Activated CD8-positive, alpha-beta memory T cell treated with anti-CD3 and anti-CD28 coated beads, Interleukin-2, amount 50 U/mL, for 1 hour (primary cell): ENCODE measurements at regions not wholly inside any gene's neighbourhood (a gene's known extent, or its start where the extent isn't known, plus 50 kb on each side); places are given as distances from the start of the nearest gene placed in this dataset.
"Not testable (repeated sequence)": the region's sequence is repeated elsewhere in the genome, so short reads cannot be mapped to it uniquely, and the experiment has no call there.

Source experiments
- DNase-seq: peaks from one replicate; pipeline ENCODE4 v3.0.0-alpha.2; 2020; ENCODE audit errors: extremely low read depth

DNA sequence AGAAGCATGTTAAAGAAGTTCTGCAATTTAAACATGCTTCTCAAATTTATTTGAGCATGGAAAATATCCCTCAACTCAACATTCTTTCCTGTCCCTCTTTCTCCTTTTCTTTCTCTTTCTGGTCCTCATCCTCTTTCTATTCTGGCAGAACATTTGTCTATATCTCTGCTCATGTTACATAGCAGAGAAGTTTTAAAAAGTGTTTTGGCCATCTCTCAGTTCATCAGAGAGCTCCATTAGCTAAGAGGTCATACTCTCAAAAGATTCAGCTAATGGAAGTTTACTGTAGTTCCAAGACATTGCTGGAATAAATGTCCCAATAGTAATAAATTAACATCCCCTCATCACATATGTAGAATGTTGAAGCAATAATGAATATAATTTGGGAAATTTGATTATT is 53.5 kb downstream of the XCL2 start:
- DNase-seq = no peak

DNA sequence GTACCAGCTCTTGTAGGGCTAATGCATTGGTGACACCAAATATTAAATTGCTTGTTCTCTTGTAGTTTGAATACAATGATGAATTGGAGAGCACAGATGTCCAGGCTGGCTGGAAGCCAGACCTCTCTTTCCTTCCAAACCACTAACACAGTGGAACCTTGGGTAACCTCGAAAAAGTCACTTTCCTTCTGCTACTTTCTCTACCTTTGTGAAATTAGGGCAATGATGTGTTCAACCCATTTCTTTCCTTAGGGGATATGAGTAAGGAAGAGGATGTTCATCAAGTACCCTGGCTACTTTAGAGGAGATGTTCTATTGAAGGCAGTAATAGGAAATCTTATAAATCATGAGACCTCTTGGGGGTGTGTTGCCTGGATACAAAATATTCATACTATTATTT is 55.7 kb downstream of the XCL2 start:
- no peak for DNase-seq

DNA sequence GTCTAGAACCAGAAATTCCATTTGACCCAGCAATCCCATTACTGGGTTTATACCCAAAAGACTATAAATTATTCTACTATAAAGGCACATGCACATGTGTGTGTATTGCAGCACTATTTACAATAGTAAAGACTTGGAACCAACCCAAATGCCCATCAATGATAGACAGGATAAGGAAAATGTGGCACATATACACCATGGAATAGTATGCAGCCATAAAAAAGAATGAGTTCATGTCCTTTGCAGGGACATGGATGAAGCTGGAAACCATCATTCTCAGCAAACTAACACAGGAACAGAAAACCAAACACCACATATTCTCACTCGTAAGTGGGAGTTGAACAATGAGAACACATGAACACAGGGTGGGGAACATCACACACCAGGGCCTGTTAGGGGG is 57.0 kb downstream of the XCL2 start:
- not testable (repeated sequence) for DNase-seq

DNA sequence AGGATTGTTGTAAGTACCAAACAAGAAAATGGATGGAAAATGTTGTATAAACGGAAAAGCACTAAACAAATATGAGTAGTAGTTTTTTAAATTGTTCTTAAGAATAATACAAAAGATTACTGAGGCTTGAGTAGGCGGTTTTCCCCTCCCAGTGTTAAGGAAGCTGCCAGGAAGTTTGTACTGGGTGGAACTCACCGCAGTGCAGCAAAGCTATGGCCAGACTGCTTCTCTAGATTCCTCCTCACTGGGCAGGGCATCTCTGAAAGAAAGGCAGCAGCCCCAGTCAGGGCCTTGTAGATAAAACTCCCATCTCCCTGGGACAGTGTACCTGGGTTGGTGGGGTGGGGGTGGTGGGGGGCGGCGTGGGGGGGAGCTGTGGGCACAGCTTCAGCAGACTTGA is 58.7 kb downstream of the XCL2 start:
- no peak for DNase-seq

DNA sequence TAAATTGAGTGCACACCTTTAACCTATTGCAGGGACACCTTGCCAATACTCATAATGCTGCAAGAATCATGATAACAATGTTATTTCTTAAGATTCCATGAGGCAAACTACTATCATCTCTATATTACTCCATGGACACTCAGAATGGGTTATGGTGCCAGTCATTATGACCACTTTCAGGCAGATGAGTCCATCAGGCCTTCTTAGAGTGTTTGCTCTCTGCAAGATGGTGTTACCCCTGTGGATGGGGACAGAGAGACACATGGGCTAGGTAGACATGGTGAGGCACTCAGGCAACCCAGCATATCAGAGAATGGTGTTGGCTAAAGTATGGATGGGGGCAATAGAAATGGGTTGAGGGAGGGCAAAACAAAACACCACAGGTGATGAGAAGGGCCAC is 59.7 kb downstream of the XCL2 start:
- no peak for DNase-seq

DNA sequence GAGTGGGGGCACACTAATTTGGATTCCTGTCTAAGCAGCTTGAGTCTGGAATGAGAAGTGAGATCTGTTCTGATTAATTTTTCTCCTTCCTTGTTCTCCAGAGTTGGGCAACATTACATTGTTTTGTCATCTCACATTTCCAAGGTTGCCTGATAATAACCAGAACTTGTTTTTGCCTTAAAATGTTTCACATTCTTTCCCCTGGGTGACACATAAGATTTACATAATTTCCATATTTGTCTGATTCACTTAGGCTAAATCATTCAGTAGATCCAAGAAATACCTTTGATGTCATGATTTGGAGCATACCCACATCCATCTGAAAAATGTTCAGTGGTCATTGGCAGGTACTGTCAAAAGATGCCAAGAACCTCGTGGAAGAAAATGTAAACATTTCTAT is 60.3 kb downstream of the XCL2 start:
- no peak for DNase-seq

DNA sequence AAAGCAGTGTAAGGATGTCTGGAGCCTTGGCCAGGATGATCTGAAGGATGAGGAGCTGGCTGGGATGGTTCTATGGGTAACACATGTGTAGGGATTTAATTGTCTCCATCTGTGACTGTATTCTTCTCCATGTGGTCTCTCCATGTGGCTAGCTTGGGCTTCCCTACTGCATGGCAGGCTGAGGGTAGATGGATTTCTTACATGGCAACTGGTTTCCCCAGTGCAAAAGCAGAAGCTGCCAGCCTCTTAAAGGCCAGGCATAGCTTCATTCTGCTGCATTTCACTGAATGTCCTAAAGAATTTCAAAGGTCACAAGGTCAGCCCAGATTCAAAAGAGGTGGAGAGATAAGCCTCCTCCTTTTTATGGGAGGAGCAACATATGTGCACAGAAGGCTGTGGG is 61.7 kb downstream of the XCL2 start:
- DNase-seq = no peak

DNA sequence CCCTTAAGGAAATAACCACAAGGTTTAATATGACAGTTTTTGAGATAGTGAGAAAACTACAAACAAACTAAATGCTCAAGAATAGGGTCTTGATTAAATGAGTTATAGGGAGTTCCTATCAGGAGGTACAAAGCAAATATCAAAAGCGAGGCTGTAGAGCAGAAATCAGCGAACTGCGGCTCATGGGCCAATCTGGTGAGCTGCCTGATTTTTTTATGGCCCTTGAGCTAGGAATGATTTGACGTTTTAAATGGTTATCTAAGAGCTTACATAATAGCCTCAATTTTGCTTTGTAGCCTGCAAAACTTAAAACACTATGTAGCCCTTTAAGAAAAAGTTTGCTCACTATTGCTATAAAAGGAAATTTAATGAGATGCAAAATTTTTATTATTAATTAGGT is 62.2 kb downstream of the XCL2 start:
- no peak for DNase-seq

DNA sequence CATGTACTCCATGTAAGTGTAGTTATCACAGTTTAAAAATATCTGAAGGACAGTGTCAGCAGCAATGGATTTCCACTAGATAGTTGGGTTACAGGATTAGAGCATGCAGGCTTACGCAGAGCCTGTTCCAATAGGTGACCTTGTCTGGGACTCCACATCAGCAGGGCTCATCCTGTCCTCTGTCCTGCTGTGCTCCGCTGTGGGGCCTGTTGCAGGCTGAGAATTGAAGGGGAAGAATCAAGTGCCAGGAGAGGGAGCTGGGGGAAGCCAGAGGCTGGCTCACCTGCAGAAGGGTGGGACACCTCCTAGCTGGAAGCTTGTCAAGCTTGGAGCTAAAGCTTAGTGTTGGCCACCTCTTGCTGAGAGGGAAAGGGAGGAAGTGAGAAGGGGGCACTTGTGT is 62.8 kb downstream of the XCL2 start:
- no peak for DNase-seq

DNA sequence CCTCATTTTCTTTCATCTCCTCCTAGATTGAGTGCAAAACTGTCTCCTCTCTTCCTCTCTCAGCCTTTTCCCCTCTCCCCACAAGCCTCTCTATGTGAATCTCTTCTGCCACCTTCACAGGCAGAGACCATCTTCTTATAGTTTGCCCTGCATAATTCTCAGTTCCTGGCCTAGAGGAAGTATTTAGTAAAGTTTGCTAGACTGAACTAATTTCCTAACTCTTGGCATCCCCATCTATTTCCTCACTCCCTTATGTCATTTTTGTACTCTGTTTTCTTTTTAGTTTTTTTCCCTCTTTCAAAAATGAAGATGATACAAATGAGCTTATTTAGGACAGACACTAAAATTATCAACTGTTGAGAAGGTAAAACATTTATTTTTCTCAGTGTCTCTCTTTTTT is 66.0 kb downstream of the XCL2 start:
- no peak for DNase-seq

DNA sequence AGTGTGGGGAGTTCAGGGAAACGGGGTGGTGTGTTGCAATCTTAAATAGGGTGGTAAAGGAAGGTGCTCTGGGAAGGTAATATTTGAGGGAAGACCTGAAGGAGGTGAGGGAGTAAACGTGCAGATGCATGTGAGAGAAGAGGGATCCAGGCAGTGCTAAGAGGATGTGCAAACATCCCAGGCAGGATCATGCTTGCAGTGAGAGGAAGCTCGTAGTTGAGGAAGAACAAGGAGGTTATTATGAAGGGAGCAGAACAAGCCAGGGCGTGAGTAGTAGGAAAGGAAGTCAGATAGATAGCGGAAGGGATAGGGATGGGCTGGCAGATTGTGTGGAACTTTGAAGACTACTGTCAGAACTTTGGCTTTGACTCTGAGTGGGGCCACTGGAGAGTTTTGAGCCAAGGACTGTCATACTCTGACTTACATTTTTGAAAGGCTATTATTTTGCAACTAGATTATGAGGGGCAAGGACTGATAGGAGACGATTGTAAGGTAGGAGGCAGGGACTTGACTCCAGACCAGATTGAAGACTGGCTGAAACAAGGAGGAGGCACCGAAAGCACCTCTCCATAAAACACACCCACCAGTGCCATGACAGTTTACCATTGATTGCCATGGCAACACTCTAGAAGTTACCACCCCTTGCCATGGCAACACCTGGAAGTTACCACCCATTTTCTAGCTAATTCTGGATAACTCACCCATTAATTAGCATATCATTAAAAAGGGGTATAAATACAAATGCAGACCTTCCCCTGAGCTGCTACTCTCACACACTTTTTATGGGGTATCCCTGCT is 67.0 kb downstream of the XCL2 start:
- no peak for DNase-seq

DNA sequence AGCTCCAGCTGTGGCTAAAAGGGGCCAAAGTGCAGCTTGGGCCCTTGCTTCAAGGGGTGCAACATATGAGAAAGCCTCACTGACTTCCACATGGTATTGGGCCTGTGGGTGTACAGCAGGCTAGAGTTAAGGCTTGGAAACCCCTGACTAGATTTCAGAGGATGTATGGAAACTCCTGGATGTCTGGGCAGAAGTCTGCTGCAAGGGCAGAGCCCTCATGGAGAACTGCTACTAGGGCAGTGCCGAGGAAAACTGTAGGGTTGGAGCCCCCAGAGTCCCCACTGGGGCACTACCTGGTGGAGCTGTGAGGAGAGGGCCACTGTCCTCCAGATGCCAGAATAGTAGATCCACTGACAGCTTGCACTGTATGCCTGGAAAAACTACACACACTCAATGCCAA is 69.5 kb downstream of the XCL2 start:
- DNase-seq = no peak

DNA sequence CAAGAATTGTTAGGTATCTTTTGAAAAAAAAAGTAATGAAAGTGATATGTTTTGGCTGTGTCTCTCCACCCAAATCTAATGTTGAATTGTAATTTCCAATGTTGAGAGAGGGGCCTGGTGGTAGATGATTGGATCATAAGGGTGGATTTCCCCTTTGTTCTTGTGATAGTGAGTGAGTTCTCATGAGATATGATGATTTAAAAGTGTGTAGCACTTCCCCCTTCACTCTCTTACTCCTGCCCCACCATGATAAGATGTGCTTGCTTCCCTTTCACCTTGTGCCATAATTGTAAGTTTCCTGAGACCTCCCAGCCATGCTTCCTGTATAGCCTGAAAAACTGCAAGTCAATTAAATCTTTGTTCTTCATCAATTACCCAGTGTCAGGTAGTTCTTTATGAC is 70.7 kb downstream of the XCL2 start:
- DNase-seq = no peak

DNA sequence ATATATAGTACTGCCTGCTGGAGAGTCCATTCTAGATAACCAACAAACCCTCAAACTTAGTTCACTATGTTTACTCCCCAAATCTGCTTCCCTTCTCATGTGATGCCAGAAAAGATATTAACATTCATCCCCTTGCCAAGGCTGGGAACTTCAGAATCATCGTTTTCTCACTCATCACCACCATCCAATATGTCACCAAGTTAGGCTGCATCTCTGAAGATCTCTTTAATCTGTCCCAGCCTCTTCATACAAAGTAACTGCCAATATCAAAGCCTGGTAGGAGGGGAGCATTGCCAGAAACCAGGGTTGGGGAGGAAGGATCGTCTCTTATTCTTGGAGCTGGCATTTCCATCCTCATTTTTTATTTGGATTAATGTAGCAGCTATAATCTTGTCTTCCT is 71.6 kb downstream of the XCL2 start:
- DNase-seq = no peak

DNA sequence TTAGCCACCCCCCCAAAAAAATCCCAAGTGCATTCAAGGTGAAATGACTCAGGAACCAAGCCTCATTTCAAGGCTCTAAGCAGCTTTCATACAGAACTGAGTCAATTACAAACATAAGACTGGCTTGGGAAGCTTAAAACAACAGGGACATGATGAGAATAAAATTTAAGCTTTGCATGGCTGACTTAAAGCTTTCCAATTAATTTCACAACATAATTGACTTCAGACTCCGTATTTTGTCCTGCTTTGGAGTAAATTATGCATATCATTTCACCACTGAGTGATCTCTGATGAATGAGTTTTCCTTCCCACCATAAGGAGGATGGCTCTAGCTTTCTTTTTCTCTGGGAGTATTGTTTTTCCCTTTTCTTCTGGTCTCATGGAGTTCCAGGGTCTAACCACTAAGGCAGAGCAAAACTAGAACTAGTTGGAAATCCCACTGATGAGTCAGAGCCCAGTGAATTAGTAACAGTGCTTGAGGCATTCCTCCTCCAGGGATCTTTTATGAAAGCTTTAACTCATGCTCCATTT is 72.8 kb downstream of the XCL2 start:
- no peak for DNase-seq

DNA sequence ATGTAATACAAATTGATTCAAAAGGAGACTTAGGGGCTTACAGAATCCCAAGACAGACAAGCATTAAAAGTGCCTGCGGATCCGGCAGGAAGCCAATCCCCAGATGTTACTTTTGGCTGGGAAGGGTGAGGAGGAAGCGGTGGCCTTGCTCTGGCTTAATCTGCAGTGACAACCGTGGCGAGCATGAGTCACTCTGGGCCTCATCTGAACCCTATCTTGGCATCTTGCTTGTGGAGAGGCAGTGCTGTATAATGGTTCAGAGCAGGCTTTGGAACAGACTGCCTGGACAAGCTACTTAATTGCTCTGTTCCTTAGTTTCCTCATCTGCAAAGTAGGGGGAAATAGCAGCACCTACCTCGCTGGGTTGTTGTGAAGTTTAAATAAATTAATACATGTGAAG is 74.1 kb downstream of the XCL2 start:
- no peak for DNase-seq

DNA sequence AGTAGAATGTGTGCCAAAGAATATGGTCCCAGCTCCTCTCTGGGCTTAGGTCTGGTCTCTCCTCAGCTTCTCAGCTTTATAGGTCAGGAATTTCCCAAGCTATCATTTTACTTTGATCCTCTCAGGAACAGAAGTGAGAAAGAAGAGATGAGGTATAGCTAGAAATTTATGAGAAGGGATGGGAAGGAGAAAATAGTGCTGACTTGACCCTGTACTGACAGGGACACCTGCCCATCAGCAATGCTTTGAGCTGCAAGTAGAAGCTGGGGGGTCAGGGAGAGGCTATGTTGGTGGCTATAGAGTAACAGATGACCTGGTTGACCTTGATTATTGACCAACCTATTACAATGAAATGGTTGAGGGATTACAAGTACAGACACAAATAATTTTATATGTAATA is 75.0 kb downstream of the XCL2 start:
- no peak for DNase-seq

DNA sequence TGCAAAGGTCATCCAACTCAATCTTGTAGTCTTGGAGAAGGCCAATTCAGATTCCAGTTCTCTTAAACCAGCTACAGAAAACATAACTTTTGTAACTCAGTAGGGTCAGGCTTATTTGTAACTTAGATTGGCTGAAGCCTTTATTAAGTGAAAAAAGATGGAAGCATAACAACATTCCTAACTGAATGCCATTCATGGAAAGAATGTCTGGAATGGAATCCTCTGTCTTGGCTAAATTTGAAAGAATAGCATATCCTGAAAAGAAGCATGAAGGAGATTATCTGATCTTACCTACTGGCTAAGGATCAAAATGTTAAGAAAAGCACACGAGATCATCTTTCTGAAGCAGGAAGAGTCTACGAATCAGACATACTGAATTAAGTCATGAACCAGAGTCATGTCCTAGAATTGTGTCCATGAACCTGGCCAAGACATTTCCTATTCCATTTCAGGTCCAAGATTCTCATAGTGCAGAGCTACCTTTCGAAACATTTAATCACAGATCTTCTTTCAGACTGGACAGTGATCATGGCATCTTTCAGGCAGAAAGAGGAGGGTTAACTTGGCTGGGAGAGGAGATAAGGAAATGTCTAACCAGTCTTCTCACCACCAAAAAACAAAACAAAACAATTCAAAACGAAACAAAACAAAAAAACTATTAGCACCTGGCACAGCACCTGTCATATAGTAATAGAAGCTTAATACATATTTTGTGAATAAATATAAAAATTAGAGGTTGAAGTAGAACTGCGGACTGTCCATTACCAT is 75.6 kb downstream of the XCL2 start:
- DNase-seq = no peak

DNA sequence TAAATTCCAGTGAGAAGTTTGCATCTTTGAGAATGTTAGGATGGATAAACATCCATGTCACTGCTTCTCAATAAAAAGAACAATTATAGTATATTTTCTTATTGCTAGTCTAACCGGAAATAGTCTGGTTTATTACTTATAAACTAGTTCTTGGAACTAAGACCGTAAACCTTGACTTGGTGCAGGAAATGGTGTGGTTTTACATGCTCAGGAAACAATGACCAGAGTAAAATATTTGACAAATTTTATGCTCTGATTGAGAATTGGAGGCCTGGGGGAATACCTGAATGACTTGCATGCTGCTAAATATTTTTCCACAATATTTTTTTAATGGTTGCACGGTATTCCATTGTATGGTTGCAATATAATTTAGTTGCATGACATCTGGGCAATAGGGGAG is 76.3 kb downstream of the XCL2 start:
- no peak for DNase-seq

DNA sequence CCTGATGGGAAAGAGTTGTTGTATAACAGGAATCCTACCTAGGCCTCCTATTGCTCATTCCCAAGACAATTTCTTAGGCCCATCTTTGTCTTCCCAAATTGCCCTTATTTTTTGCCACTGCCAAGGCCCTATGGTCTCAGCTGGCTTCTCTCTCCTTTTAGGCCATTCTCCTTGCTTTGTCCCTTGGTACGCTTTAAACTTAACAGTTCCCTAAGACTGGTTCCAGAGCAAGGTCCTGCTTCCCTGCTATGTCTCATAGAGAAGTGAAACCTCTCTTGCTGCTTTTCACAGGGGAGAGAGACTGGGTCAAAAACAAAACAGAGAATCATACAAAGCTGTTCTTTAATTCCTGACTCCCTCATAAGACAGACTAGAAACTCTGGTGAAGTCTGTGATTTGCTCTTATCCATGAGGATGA is 77.1 kb downstream of the XCL2 start:
- no peak for DNase-seq

DNA sequence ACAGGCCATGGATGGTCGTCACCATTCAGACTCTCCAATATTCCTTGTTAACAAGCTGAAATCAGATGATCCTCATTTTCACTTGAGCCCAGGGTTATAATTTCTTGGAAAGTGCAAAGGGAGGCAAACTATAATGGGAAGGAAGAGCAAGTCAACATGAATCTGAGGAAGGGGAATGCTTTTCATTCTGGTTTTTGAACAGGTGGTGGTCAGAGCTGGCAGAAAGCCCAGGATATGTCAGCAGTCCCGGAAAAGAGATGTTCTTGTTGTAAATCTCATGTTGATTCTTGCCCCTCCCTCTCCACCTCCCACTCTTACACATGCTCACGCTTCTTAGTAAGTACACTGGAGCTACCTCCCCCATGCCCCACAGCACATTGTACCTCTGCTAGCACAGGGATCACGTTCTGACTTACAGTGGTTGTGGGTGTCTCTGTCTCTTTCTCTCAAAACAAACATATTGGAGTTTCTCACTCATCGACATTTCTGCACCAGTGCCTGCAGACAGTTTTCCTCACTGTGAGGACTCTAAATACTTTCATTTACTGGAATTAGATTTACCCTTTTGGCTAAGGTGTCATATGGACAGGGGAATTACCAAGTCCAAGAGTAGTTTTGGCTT is 77.6 kb downstream of the XCL2 start:
- no peak for DNase-seq

DNA sequence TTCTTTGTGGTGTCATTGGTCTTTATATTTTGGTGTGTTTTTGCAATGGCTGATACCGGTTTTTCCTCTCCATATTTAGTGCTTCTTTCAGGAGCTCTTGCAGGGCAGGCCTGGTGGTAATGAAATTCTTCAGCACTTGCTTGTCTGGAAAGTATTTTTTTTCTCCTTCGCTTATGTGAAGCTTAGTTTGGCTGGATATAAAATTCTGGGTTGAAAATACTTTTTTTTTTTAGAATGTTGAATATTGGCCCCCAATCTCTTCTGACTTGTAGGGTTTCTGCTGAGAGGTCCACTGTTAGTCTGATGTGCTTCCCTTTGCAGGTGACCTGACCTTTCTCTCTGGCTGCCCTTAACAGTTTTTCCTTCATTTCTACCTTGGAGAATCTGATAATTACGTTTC is 82.7 kb downstream of the XCL2 start:
- not testable (repeated sequence) for DNase-seq

DNA sequence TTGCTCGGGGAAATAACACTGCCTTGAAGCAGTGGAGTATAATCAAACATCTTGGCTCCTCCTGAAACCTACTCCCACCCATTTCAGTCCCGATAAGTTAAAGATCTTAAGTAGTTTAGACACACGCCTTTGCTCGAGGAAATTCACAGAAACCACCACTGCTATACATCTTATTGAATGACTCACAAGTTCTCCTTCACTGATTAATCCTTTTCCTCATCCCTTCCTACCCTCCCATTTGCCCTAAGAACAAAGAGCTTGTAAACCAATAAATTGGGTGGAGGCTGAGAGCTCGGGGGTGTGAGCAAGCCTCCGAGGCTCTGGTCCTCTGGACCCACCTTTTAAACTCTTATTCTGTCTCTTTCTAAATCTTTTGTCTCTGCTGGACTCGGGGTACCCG is 86.5 kb downstream of the XCL2 start:
- DNase-seq = not testable (repeated sequence)
